ENCODE measurements at regions not wholly inside any gene's neighbourhood (a gene's known extent, or its start where the extent isn't known, plus 50 kb on each side); places are given as distances from the start of the nearest gene placed in this dataset.

- ATAC-seq (ENCODE audit: low read depth in 2 of 2) (no peak), DNase-seq (no peak)
- Mint-ChIP-seq H3K4me3 (no peak overlapping the region), H3K9me3 (peaks cover 0 to 27% (median 5%) of the 10 kb centered on the region in 7 donors), H3K27me3 (no peaks in the 10 kb centered on the region), H3K27ac (no peak overlapping the region), H3K4me1 (no peaks in the 10 kb centered on the region), H3K36me3 (no peaks in the 10 kb centered on the region)
- Histone ChIP-seq H3K9me3 (ENCODE audit: control insufficient read depth in 2 of 2, low read length in 2 of 2) (no peaks in the 10 kb centered on the region), H3K4me1 (ENCODE audit: control insufficient read depth, insufficient read depth, low read length, poor library complexity, severe bottlenecking) (no peaks in the 10 kb centered on the region), H3K27ac (ENCODE audit: insufficient read depth, low read length, poor library complexity, severe bottlenecking) (no peak overlapping the region), H3K27me3 (ENCODE audit: control insufficient read depth, insufficient read depth, low read length) (no peaks in the 10 kb centered on the region), H3K36me3 (ENCODE audit: control insufficient read depth, insufficient read depth, low read length) (no peaks in the 10 kb centered on the region), H3K4me3 (ENCODE audit: low read depth, low read length) (no peak overlapping the region)
Measured at GRCh38 chr3:6098516-6099157, 762.3 kb upstream of the GRM7 start.

- H3K36me3 ChIP-seq (ENCODE audit: control insufficient read depth, insufficient read depth, low read length): no peaks in the 10 kb centered on the region
- no peak for DNase-seq
- no peaks in the 10 kb centered on the region for H3K4me1 ChIP-seq (ENCODE audit: control insufficient read depth, insufficient read depth, low read length, poor library complexity, severe bottlenecking)
- Mint-ChIP-seq H3K27ac (peak overlapping the region in 1 of 3 donors; percentile 29), H3K27me3 (no peaks in the 10 kb centered on the region), H3K4me1 (no peaks in the 10 kb centered on the region), H3K36me3 (no peaks in the 10 kb centered on the region), H3K4me3 (no peak overlapping the region), H3K9me3 (peaks cover 0 to 36% (median 6%) of the 10 kb centered on the region in 7 donors)
- no peak overlapping the region for H3K4me3 ChIP-seq (ENCODE audit: low read depth, low read length)
- no peaks in the 10 kb centered on the region for H3K27me3 ChIP-seq (ENCODE audit: control insufficient read depth, insufficient read depth, low read length)
- H3K27ac ChIP-seq (ENCODE audit: insufficient read depth, low read length, poor library complexity, severe bottlenecking): no peak overlapping the region
- no peaks in the 10 kb centered on the region for H3K9me3 ChIP-seq (ENCODE audit: control insufficient read depth in 2 of 2, low read length in 2 of 2)
- no peak for ATAC-seq (ENCODE audit: low read depth in 2 of 2)
Measured at GRCh38 chr3:6099458-6100075, 761.3 kb upstream of the GRM7 start.

GRCh38 chr3:6105187-6105586 is 755.7 kb upstream of the GRM7 start:
- Histone ChIP-seq H3K4me3 (ENCODE audit: low read depth, low read length) (no peak overlapping the region), H3K4me1 (ENCODE audit: control insufficient read depth, insufficient read depth, low read length, poor library complexity, severe bottlenecking) (no peaks in the 10 kb centered on the region), H3K9me3 (ENCODE audit: control insufficient read depth in 2 of 2, low read length in 2 of 2) (peaks cover 0 to 4% of the 10 kb centered on the region in 2 experiments), H3K27ac (ENCODE audit: insufficient read depth, low read length, poor library complexity, severe bottlenecking) (no peak overlapping the region), H3K36me3 (ENCODE audit: control insufficient read depth, insufficient read depth, low read length) (no peaks in the 10 kb centered on the region), H3K27me3 (ENCODE audit: control insufficient read depth, insufficient read depth, low read length) (no peaks in the 10 kb centered on the region)
- H3K4me3 Mint-ChIP-seq: no peak overlapping the region
- DNase-seq (no peak), ATAC-seq (ENCODE audit: low read depth in 2 of 2) (no peak)
- no peaks in the 10 kb centered on the region for H3K27me3 Mint-ChIP-seq
- H3K9me3 Mint-ChIP-seq: peaks cover 0 to 38% (median 5%) of the 10 kb centered on the region in 7 donors
- H3K4me1 Mint-ChIP-seq: no peaks in the 10 kb centered on the region
- H3K27ac Mint-ChIP-seq: no peak overlapping the region
- no peaks in the 10 kb centered on the region for H3K36me3 Mint-ChIP-seq

- ATAC-seq (ENCODE audit: low read depth in 2 of 2) (no peak), DNase-seq (no peak)
- H3K9me3 ChIP-seq (ENCODE audit: control insufficient read depth in 2 of 2, low read length in 2 of 2): peaks cover 0 to 7% of the 10 kb centered on the region in 2 experiments
- no peaks in the 10 kb centered on the region for H3K27me3 Mint-ChIP-seq
- H3K4me1 ChIP-seq (ENCODE audit: control insufficient read depth, insufficient read depth, low read length, poor library complexity, severe bottlenecking): no peaks in the 10 kb centered on the region
- H3K36me3 Mint-ChIP-seq: no peaks in the 10 kb centered on the region
- H3K4me1 Mint-ChIP-seq: no peaks in the 10 kb centered on the region
- no peaks in the 10 kb centered on the region for H3K27me3 ChIP-seq (ENCODE audit: control insufficient read depth, insufficient read depth, low read length)
- H3K36me3 ChIP-seq (ENCODE audit: control insufficient read depth, insufficient read depth, low read length): no peaks in the 10 kb centered on the region
- H3K27ac ChIP-seq (ENCODE audit: insufficient read depth, low read length, poor library complexity, severe bottlenecking): no peak overlapping the region
- H3K4me3 ChIP-seq (ENCODE audit: low read depth, low read length): no peak overlapping the region
- no peak overlapping the region for H3K4me3 Mint-ChIP-seq
- no peak overlapping the region for H3K27ac Mint-ChIP-seq
- peaks cover 0 to 18% (median 6%) of the 10 kb centered on the region in 7 donors for H3K9me3 Mint-ChIP-seq
Measured at GRCh38 chr3:6108957-6109356, 752.0 kb upstream of the GRM7 start.

- Histone ChIP-seq H3K4me1 (ENCODE audit: control insufficient read depth, insufficient read depth, low read length, poor library complexity, severe bottlenecking) (no peaks in the 10 kb centered on the region), H3K27ac (ENCODE audit: insufficient read depth, low read length, poor library complexity, severe bottlenecking) (no peak overlapping the region), H3K4me3 (ENCODE audit: low read depth, low read length) (no peak overlapping the region), H3K9me3 (ENCODE audit: control insufficient read depth in 2 of 2, low read length in 2 of 2) (peaks cover 0 to 7% of the 10 kb centered on the region in 2 experiments), H3K36me3 (ENCODE audit: control insufficient read depth, insufficient read depth, low read length) (no peaks in the 10 kb centered on the region), H3K27me3 (ENCODE audit: control insufficient read depth, insufficient read depth, low read length) (no peaks in the 10 kb centered on the region)
- DNase-seq (no peak), ATAC-seq (ENCODE audit: low read depth in 2 of 2) (no peak)
- no peaks in the 10 kb centered on the region for H3K4me1 Mint-ChIP-seq
- H3K27ac Mint-ChIP-seq: no peak overlapping the region
- no peak overlapping the region for H3K4me3 Mint-ChIP-seq
- peaks cover 0 to 9% (median 6%) of the 10 kb centered on the region in 7 donors for H3K9me3 Mint-ChIP-seq
- no peaks in the 10 kb centered on the region for H3K27me3 Mint-ChIP-seq
- H3K36me3 Mint-ChIP-seq: no peaks in the 10 kb centered on the region
Measured at GRCh38 chr3:6110451-6110850, 750.5 kb upstream of the GRM7 start.

GRCh38 chr3:6112546-6112945 is 748.4 kb upstream of the GRM7 start:
- Mint-ChIP-seq H3K36me3 (no peaks in the 10 kb centered on the region), H3K27me3 (no peaks in the 10 kb centered on the region), H3K4me3 (no peak overlapping the region), H3K27ac (no peak overlapping the region), H3K4me1 (no peaks in the 10 kb centered on the region), H3K9me3 (peaks cover 2 to 10% (median 6%) of the 10 kb centered on the region in 7 donors)
- no peaks in the 10 kb centered on the region for H3K27me3 ChIP-seq (ENCODE audit: control insufficient read depth, insufficient read depth, low read length)
- H3K27ac ChIP-seq (ENCODE audit: insufficient read depth, low read length, poor library complexity, severe bottlenecking): no peak overlapping the region
- no peaks in the 10 kb centered on the region for H3K4me1 ChIP-seq (ENCODE audit: control insufficient read depth, insufficient read depth, low read length, poor library complexity, severe bottlenecking)
- no peak overlapping the region for H3K4me3 ChIP-seq (ENCODE audit: low read depth, low read length)
- no peaks in the 10 kb centered on the region for H3K36me3 ChIP-seq (ENCODE audit: control insufficient read depth, insufficient read depth, low read length)
- no peak for DNase-seq
- H3K9me3 ChIP-seq (ENCODE audit: control insufficient read depth in 2 of 2, low read length in 2 of 2): peaks cover 0 to 4% of the 10 kb centered on the region in 2 experiments
- ATAC-seq (ENCODE audit: low read depth in 2 of 2): no peak

- Mint-ChIP-seq H3K27ac (no peak overlapping the region), H3K4me1 (no peaks in the 10 kb centered on the region), H3K36me3 (no peaks in the 10 kb centered on the region), H3K9me3 (peaks cover 2 to 16% (median 6%) of the 10 kb centered on the region in 7 donors), H3K27me3 (no peaks in the 10 kb centered on the region), H3K4me3 (no peak overlapping the region)
- Histone ChIP-seq H3K9me3 (ENCODE audit: control insufficient read depth in 2 of 2, low read length in 2 of 2) (peaks cover 0 to 3% of the 10 kb centered on the region in 2 experiments), H3K4me3 (ENCODE audit: low read depth, low read length) (no peak overlapping the region), H3K27ac (ENCODE audit: insufficient read depth, low read length, poor library complexity, severe bottlenecking) (no peak overlapping the region), H3K27me3 (ENCODE audit: control insufficient read depth, insufficient read depth, low read length) (no peaks in the 10 kb centered on the region), H3K36me3 (ENCODE audit: control insufficient read depth, insufficient read depth, low read length) (no peaks in the 10 kb centered on the region), H3K4me1 (ENCODE audit: control insufficient read depth, insufficient read depth, low read length, poor library complexity, severe bottlenecking) (no peaks in the 10 kb centered on the region)
- ATAC-seq (ENCODE audit: low read depth in 2 of 2) (no peak), DNase-seq (no peak)
Measured at GRCh38 chr3:6113338-6113737, 747.6 kb upstream of the GRM7 start.

GRCh38 chr3:6119367-6119766 is 741.5 kb upstream of the GRM7 start:
- Mint-ChIP-seq H3K4me1 (no peaks in the 10 kb centered on the region), H3K27me3 (no peaks in the 10 kb centered on the region), H3K9me3 (peaks cover 0 to 17% (median 3%) of the 10 kb centered on the region in 7 donors), H3K4me3 (no peak overlapping the region), H3K36me3 (no peaks in the 10 kb centered on the region), H3K27ac (no peak overlapping the region)
- Histone ChIP-seq H3K9me3 (ENCODE audit: control insufficient read depth in 2 of 2, low read length in 2 of 2) (peaks cover 0 to 4% of the 10 kb centered on the region in 2 experiments), H3K36me3 (ENCODE audit: control insufficient read depth, insufficient read depth, low read length) (no peaks in the 10 kb centered on the region), H3K4me3 (ENCODE audit: low read depth, low read length) (no peak overlapping the region), H3K4me1 (ENCODE audit: control insufficient read depth, insufficient read depth, low read length, poor library complexity, severe bottlenecking) (no peaks in the 10 kb centered on the region), H3K27ac (ENCODE audit: insufficient read depth, low read length, poor library complexity, severe bottlenecking) (no peak overlapping the region), H3K27me3 (ENCODE audit: control insufficient read depth, insufficient read depth, low read length) (no peaks in the 10 kb centered on the region)
- ATAC-seq (ENCODE audit: low read depth in 2 of 2): no peak
- DNase-seq: no peak

Data from CD4-positive, CD25-positive, alpha-beta regulatory T cell (primary cell).